OCI-LY7 (cell line): ENCODE measurements at regions not wholly inside any gene's neighbourhood (a gene's known extent, or its start where the extent isn't known, plus 50 kb on each side); places are given as distances from the start of the nearest gene placed in this dataset.

ENCODE experiments used
- BruUV-seq: library from RNA; stranded (reverse); fragments of 400-500 nt; replicated peaks from 2 replicates; lab custom pipeline; 2021; lab: Mats Ljungman, UMichigan
- CTCF ChIA-PET: fragments of 300-600 bp; sonication (Branson Sonifier 250); formaldehyde crosslinking; loops from one replicate; lab custom pipeline; 2022; ENCODE audit warnings: antibody characterized with exemption; ENCODE audit not compliant: unreplicated experiment; lab: Charles Lee
- POLR2A ChIA-PET: fragments of 300-600 bp; sonication (Branson Sonifier 250); formaldehyde crosslinking; loops from one replicate; lab custom pipeline; 2022; ENCODE audit warnings: antibody characterized with exemption; lab: Charles Lee
- DNase-seq: peaks from one replicate; pipeline ENCODE4 v3.0.0-alpha.2; 2015; ENCODE audit warnings: low spot score
- H2AFZ ChIP-seq: fragments of 200-600 bp; sonication (generic), shearing (Covaris generic); 2 replicates; pipeline ENCODE4 v1.6.1; 2014; ENCODE audit warnings: mild to moderate bottlenecking, antibody characterized with exemption, low read length, moderate library complexity
- H3K27ac ChIP-seq: fragments of 200-600 bp; sonication (generic); 2 replicates; pipeline ENCODE4 v1.5.1; 2014; ENCODE audit warnings: mixed run types, low read depth, mild to moderate bottlenecking, moderate library complexity, low read length, inconsistent platforms; ENCODE audit not compliant: poor library complexity, severe bottlenecking
- H3K36me3 ChIP-seq: fragments of 200-600 bp; sonication (generic); 2 replicates; pipeline ENCODE4 v1.6.1; 2014; ENCODE audit warnings: mild to moderate bottlenecking, antibody characterized with exemption, low read length, moderate library complexity, mixed read lengths; ENCODE audit not compliant: insufficient read depth
- H3K4me1 ChIP-seq: fragments of 200-600 bp; sonication (generic); 2 replicates; pipeline ENCODE4 v1.5.1; 2014; ENCODE audit warnings: mild to moderate bottlenecking, low read length; ENCODE audit not compliant: insufficient read depth, poor library complexity, severe bottlenecking
- H3K4me2 ChIP-seq: fragments of 200-600 bp; sonication (generic); 2 replicates; pipeline ENCODE4 v1.6.1; 2014; ENCODE audit warnings: mild to moderate bottlenecking, low read length
- H3K4me3 ChIP-seq: fragments of 200-600 bp; sonication (generic); 2 replicates; pipeline ENCODE4 v1.5.1; 2014; ENCODE audit warnings: mild to moderate bottlenecking, low read depth, low read length; ENCODE audit not compliant: poor library complexity, severe bottlenecking
- H3K79me2 ChIP-seq: fragments of 200-600 bp; sonication (generic); 2 replicates; pipeline ENCODE4 v1.6.1; 2016; ENCODE audit warnings: low read depth, mild to moderate bottlenecking, low read length, moderate library complexity, mixed read lengths; ENCODE audit not compliant: insufficient read depth
- H3K9me2 ChIP-seq: fragments of 200-600 bp; sonication (generic); 2 replicates; pipeline ENCODE4 v1.6.1; 2016; ENCODE audit warnings: mild to moderate bottlenecking, low read length, mixed read lengths; ENCODE audit not compliant: insufficient read depth
- H3K9me3 ChIP-seq: fragments of 200-600 bp; sonication (generic); 2 replicates; pipeline ENCODE4 v1.6.1; 2014; ENCODE audit warnings: mild to moderate bottlenecking, mixed run types, low read length, mixed read lengths
- H4K20me1 ChIP-seq: fragments of 200-600 bp; sonication (generic); 2 replicates; pipeline ENCODE4 v1.6.1; 2014; ENCODE audit warnings: mild to moderate bottlenecking, antibody characterized with exemption, low read length, moderate library complexity, mixed read lengths; ENCODE audit not compliant: insufficient read depth
- CTCF ChIP-seq: fragments of 200-600 bp; sonication (generic); conservative IDR thresholded peaks from 2 replicates; pipeline ENCODE4 v1.5.1; 2014; ENCODE audit warnings: mild to moderate bottlenecking, antibody characterized with exemption, low read length, moderate library complexity, mixed read lengths
- EZH2phosphoT487 ChIP-seq: fragments of 200-600 bp; sonication (generic); IDR thresholded peaks from 2 replicates; pipeline ENCODE4 v1.6.1; 2018; ENCODE audit warnings: low read depth, borderline replicate concordance, mild to moderate bottlenecking, mixed run types, antibody characterized with exemption, low read length, moderate library complexity, mixed read lengths
- intact Hi-C: fragments of 100-400 bp; cut with micrococcal nuclease; formaldehyde crosslinking; loops from one replicate; pipeline ENCODE4 v1.10.0; 2022; ENCODE audit not compliant: unreplicated experiment

DNA sequence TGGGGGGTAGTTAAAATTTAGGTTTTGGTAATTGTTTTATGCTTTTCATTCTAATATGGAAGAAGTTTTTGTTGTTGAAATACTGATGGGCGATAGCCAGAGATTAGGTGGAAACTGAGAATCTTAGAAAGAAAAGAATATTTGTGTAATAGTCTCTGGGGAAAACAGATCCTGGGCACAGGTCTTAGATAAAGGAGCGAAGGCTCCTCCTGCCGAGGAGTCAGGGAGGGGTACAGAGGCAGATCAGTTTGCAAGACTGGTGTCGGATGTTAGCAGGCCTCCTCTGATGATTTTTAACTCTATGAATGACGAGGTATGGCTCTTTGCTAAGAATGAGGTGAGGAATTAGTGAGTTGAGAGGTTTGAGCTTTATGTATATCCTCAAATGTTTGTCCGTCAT lies 339.7 kb downstream of the HGF start:
- H3K79me2 ChIP-seq, result no peaks in the 10 kb centered on the region
- intact Hi-C loops, result no loop called here
- no peak overlapping the region for H3K27ac ChIP-seq
- no peak for DNase-seq
- no peak overlapping the region for H3K4me3 ChIP-seq
- CTCF ChIA-PET, result no interaction called here
- no peaks in the 10 kb centered on the region for H3K9me2 ChIP-seq
- H3K4me1 ChIP-seq, result no peaks in the 10 kb centered on the region
- TF ChIP-seq EZH2phosphoT487, result no peak
- no peak for TF ChIP-seq CTCF
- H3K36me3 ChIP-seq, result no peaks in the 10 kb centered on the region
- no peaks in the 10 kb centered on the region for H3K9me3 ChIP-seq
- H2AFZ ChIP-seq, result no peak overlapping the region
- POLR2A ChIA-PET, result no interaction called here
- no TSS peak for BruUV-seq
- no peaks in the 10 kb centered on the region for H4K20me1 ChIP-seq
- H3K4me2 ChIP-seq, result no peak overlapping the region

- H3K27ac ChIP-seq, result no peak overlapping the region
- no peaks in the 10 kb centered on the region for H3K36me3 ChIP-seq
- H3K9me2 ChIP-seq, result no peaks in the 10 kb centered on the region
- H3K4me2 ChIP-seq, result no peak overlapping the region
- no peaks in the 10 kb centered on the region for H3K9me3 ChIP-seq
- intact Hi-C loops, result no loop called here
- no peaks in the 10 kb centered on the region for H3K4me1 ChIP-seq
- no peaks in the 10 kb centered on the region for H3K79me2 ChIP-seq
- H2AFZ ChIP-seq, result no peak overlapping the region
- no TSS peak for BruUV-seq
- ChIA-PET CTCF (no interaction called here), POLR2A (no interaction called here)
- H4K20me1 ChIP-seq, result no peaks in the 10 kb centered on the region
- H3K4me3 ChIP-seq, result no peak overlapping the region
- DNase-seq, result no peak
- TF ChIP-seq EZH2phosphoT487 (no peak), CTCF (no peak)
Observed at GRCh38 chr7:81427461-81427860, 342.4 kb downstream of the HGF start.

- no peak for DNase-seq
- Histone ChIP-seq H3K9me3 (no peaks in the 10 kb centered on the region), H3K9me2 (no peaks in the 10 kb centered on the region), H3K36me3 (no peaks in the 10 kb centered on the region), H3K79me2 (no peaks in the 10 kb centered on the region), H3K4me1 (no peaks in the 10 kb centered on the region), H3K27ac (no peak overlapping the region), H4K20me1 (no peaks in the 10 kb centered on the region), H2AFZ (no peak overlapping the region), H3K4me2 (no peak overlapping the region), H3K4me3 (no peak overlapping the region)
- BruUV-seq, result no TSS peak
- ChIA-PET CTCF (no interaction called here), POLR2A (interaction anchor here (0.6 to 0.7 kb wide), 2 partner anchors 185 to 229 kb away, joined by 3 to 4 read pairs; no protein-coding TSS in a partner anchor)
- intact Hi-C loops, result no loop called here
- TF ChIP-seq CTCF (no peak), EZH2phosphoT487 (no peak)
Observed at GRCh38 chr7:81420526-81421226, 349.2 kb downstream of the HGF start.
